BE2C (cell line): ENCODE measurements at regions not wholly inside any gene's neighbourhood (a gene's known extent, or its start where the extent isn't known, plus 50 kb on each side); places are given as distances from the start of the nearest gene placed in this dataset.
"Not testable (repeated sequence)": the region's sequence is repeated elsewhere in the genome, so short reads cannot be mapped to it uniquely, and the experiment has no call there.

ENCODE experiments used
- DNase-seq: peaks from one replicate; pipeline ENCODE4 v3.0.0-alpha.2; 2020
- H3K27me3 ChIP-seq: fragments of 250-450 bp; sonication (Bioruptor Pico); 2 replicates; pipeline ENCODE4 v1.5.1; 2020; ENCODE audit warnings: mild to moderate bottlenecking
- H3K36me3 ChIP-seq: fragments of 250-450 bp; sonication (Bioruptor Pico); 2 replicates; pipeline ENCODE4 v1.5.1; 2020; ENCODE audit warnings: mild to moderate bottlenecking
- H3K4me1 ChIP-seq: fragments of 250-450 bp; sonication (Bioruptor Pico); 2 replicates; pipeline ENCODE4 v1.5.1; 2020
- H3K4me3 ChIP-seq: 2 replicates; pipeline ENCODE4 v1.5.1; 2011; ENCODE audit warnings: low read depth, low read length
- H3K9me3 ChIP-seq: fragments of 250-450 bp; sonication (Bioruptor Pico); 2 replicates; pipeline ENCODE4 v1.5.1; 2020
- CTCF ChIP-seq: IDR thresholded peaks from 2 replicates; pipeline ENCODE4 v1.5.1; 2012; ENCODE audit warnings: mild to moderate bottlenecking, low read depth, low read length

GRCh38 chr5:4023753-4024335 is 428.2 kb downstream of the IRX1 start:
- no peaks in the 10 kb centered on the region; the same call in none of the 2 replicates for H3K9me3 ChIP-seq

GRCh38 chr5:4027088-4027734 is 431.6 kb downstream of the IRX1 start:
- Histone ChIP-seq H3K4me3 (no peak overlapping the region), H3K9me3 (peaks cover 3% of the 10 kb centered on the region), H3K4me1 (no peaks in the 10 kb centered on the region), H3K27me3 (no peaks in the 10 kb centered on the region), H3K36me3 (no peaks in the 10 kb centered on the region)
- no peak for DNase-seq
- TF ChIP-seq CTCF, result no peak

More at GRCh38 chr5:4023753-4024335, 428.2 kb downstream of the IRX1 start:
- Histone ChIP-seq H3K36me3 (no peaks in the 10 kb centered on the region), H3K4me1 (no peaks in the 10 kb centered on the region), H3K27me3 (no peaks in the 10 kb centered on the region), H3K4me3 (no peak overlapping the region)
- DNase-seq, result no peak
- TF ChIP-seq CTCF, result no peak

- no peak for TF ChIP-seq CTCF
- H3K27me3 ChIP-seq, result no peaks in the 10 kb centered on the region
- DNase-seq, result no peak
- no peaks in the 10 kb centered on the region for H3K36me3 ChIP-seq
- no peak overlapping the region for H3K4me3 ChIP-seq
- no peaks in the 10 kb centered on the region for H3K4me1 ChIP-seq
- peaks cover 3% of the 10 kb centered on the region for H3K9me3 ChIP-seq
Measured at GRCh38 chr5:4028384-4028783, 432.8 kb downstream of the IRX1 start.

GRCh38 chr5:4033546-4033945 is 437.9 kb downstream of the IRX1 start:
- H3K9me3 ChIP-seq, H3K4me3 ChIP-seq, H3K36me3 ChIP-seq, H3K27me3 ChIP-seq, H3K4me1 ChIP-seq, DNase-seq: not testable (repeated sequence)

GRCh38 chr5:4036861-4037260 is 441.2 kb downstream of the IRX1 start:
- TF ChIP-seq CTCF, result no peak

GRCh38 chr5:4038994-4039393 is 443.4 kb downstream of the IRX1 start:
- no peaks in the 10 kb centered on the region for H3K36me3 ChIP-seq
- no peaks in the 10 kb centered on the region; the same call in 1 of the 2 replicates for H3K9me3 ChIP-seq
- DNase-seq, result no peak
- TF ChIP-seq CTCF, result no peak
- no peaks in the 10 kb centered on the region for H3K4me1 ChIP-seq
- H3K4me3 ChIP-seq, result no peak overlapping the region
- no peaks in the 10 kb centered on the region for H3K27me3 ChIP-seq

More at GRCh38 chr5:4036861-4037260, 441.2 kb downstream of the IRX1 start:
- Histone ChIP-seq H3K4me3 (no peak overlapping the region), H3K36me3 (no peaks in the 10 kb centered on the region), H3K9me3 (no peaks in the 10 kb centered on the region; the same call in 1 of the 2 replicates), H3K4me1 (no peaks in the 10 kb centered on the region), H3K27me3 (no peaks in the 10 kb centered on the region)
- DNase-seq, result no peak
